Tibial nerve (tissue), 4 donors: ENCODE measurements at regions not wholly inside any gene's neighbourhood (a gene's known extent, or its start where the extent isn't known, plus 50 kb on each side); places are given as distances from the start of the nearest gene placed in this dataset.

Experiments
- DNase-seq, 2 donors: peaks; one replicate each; pipeline ENCODE4 v3.0.0-alpha.2; 2019; ENCODE audit warnings: low spot score in 2 of 2
- H3K27ac ChIP-seq, 4 donors: fragments of 200-600 bp; sonication (generic) in 3 of 4; one replicate each; pipeline ENCODE4 v1.5.1; 2017 to 2019; ENCODE audit warnings: mild to moderate bottlenecking in 1 of 4
- H3K27me3 ChIP-seq, 2 donors: fragments of 200-600 bp; sonication (generic) in 1 of 2; one replicate each; pipeline versions ENCODE4 v1.5.1 to v1.6.0; 2017 to 2019
- H3K36me3 ChIP-seq, 3 donors: fragments of 200-600 bp; sonication (generic); one replicate each; pipeline ENCODE4 v1.5.1; 2018 to 2019
- H3K4me1 ChIP-seq, 4 donors: fragments of 200-600 bp; sonication (generic) in 3 of 4; one replicate each; pipeline ENCODE4 v1.5.1; 2017 to 2019
- H3K4me3 ChIP-seq, 4 donors: fragments of 200-600 bp; sonication (generic) in 3 of 4; one replicate each; pipeline ENCODE4 v1.5.1; 2017 to 2019; ENCODE audit warnings: mild to moderate bottlenecking in 1 of 4, moderate library complexity in 1 of 4
- H3K9me3 ChIP-seq, 4 donors: fragments of 200-600 bp; sonication (generic) in 3 of 4; one replicate each; pipeline ENCODE4 v1.5.1; 2017 to 2019
- EP300 ChIP-seq, 2 donors: sonication (generic); formaldehyde crosslinking; IDR thresholded peaks; one replicate each; pipeline ENCODE4 v1.6.1; 2017; ENCODE audit warnings: antibody characterized with exemption in 2 of 2, mild to moderate bottlenecking in 1 of 2
- POLR2A ChIP-seq, 2 donors: fragments of 450-650 bp; IDR thresholded peaks; one replicate each; pipeline ENCODE4 v1.6.1; 2017; ENCODE audit warnings: antibody characterized with exemption in 2 of 2, mild to moderate bottlenecking in 2 of 2, moderate library complexity in 2 of 2
- WGBS, 2 donors: methylation state at CpG; one replicate each; pipeline ENCODE4 v1.1.5; 2018; 5-methylcytosine and 5-hydroxymethylcytosine counted together
- TF ChIP-seq, protein P1 (sequence below), 5 experiments: fragments of 200-600 bp in 3 of 5; fragments of 450-650 bp in 2 of 5; sonication (generic) in 3 of 5; IDR thresholded peaks; one replicate each; pipeline ENCODE4 v1.5.1; 2016 to 2019; ENCODE audit warnings: antibody characterized with exemption in 5 of 5, mild to moderate bottlenecking in 3 of 5, moderate library complexity in 2 of 5

DNA sequence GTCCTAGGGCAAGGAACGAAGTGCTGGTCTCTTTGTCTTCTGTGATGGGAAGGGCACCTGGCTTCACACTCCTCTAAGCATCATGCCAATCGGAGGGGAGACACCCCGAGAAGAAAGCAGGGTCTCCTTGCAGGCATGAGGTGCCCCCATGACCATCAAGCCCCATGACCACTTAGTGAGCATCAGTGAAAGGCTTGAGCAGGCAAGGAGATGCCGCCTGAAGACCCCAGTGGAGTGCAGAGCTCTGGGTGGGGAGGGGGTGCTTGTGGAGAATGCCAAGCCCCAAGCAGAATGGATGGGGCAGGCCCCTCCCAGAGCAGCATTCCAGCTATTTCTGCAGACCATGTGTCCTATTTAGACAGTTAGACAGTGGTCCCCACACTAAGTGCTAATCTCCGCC lies 232.7 kb upstream of the TNRC6C start:
- peaks cover 0 to 33% (median 22%) of the 10 kb centered on the region in 4 donors for H3K4me1 ChIP-seq
- DNase-seq: no peak
- 97 to 100% methylated on average over 5 of the region's 5 CpGs for WGBS, 2 donors

DNA sequence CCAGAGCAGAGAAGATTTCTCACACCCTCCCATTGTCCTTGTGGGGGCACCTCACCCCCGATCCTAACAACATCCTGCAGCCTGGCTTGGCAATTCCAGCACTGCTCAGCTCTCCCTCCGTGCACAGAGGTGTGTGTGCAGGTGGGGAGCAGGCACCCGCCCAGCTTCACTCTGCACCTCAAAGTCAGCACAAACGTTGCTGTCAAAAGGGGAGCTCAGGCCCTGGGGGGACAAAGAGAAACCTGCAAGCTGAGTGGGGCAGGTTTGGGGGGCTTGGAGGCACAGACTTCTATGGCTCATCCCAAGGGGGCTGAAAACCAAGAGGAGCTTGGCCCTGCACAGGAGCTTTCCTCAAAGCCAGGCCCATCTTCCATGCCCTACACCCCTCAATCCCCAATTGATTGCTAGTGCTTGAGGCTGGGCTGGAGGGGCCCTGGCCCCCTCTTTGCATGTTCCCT lies 231.9 kb upstream of the TNRC6C start:
- WGBS, 2 donors: 84 to 86% methylated on average over 2 to 4 of the region's 4 CpGs
- no peaks in the 10 kb centered on the region for H3K36me3 ChIP-seq
- H3K27me3 ChIP-seq: no peaks in the 10 kb centered on the region
- no peak for DNase-seq
- peak overlapping the region in 3 of 4 donors; percentile 56 to 91 (median 89) for H3K27ac ChIP-seq
- no peaks in the 10 kb centered on the region for H3K9me3 ChIP-seq
- no peak overlapping the region for H3K4me3 ChIP-seq
- TF ChIP-seq EP300 (IDR thresholded peaks at IDR 0.05) (no peak), POLR2A (IDR thresholded peaks at IDR 0.05) (no peak)
- TF ChIP-seq, protein P1, sequence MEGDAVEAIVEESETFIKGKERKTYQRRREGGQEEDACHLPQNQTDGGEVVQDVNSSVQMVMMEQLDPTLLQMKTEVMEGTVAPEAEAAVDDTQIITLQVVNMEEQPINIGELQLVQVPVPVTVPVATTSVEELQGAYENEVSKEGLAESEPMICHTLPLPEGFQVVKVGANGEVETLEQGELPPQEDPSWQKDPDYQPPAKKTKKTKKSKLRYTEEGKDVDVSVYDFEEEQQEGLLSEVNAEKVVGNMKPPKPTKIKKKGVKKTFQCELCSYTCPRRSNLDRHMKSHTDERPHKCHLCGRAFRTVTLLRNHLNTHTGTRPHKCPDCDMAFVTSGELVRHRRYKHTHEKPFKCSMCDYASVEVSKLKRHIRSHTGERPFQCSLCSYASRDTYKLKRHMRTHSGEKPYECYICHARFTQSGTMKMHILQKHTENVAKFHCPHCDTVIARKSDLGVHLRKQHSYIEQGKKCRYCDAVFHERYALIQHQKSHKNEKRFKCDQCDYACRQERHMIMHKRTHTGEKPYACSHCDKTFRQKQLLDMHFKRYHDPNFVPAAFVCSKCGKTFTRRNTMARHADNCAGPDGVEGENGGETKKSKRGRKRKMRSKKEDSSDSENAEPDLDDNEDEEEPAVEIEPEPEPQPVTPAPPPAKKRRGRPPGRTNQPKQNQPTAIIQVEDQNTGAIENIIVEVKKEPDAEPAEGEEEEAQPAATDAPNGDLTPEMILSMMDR (IDR thresholded peaks at IDR 0.05): no peak
- H3K4me1 ChIP-seq: peaks cover 0 to 33% (median 22%) of the 10 kb centered on the region in 4 donors

More for the DNA sequence above, 232.7 kb upstream of the TNRC6C start:
- H3K36me3 ChIP-seq: no peaks in the 10 kb centered on the region
- no peak overlapping the region for H3K4me3 ChIP-seq
- no peaks in the 10 kb centered on the region for H3K27me3 ChIP-seq
- no peak for TF ChIP-seq EP300 (IDR thresholded peaks at IDR 0.05)
- TF ChIP-seq, protein P1 (IDR thresholded peaks at IDR 0.05): no peak
- no peaks in the 10 kb centered on the region for H3K9me3 ChIP-seq
- H3K27ac ChIP-seq: no peak overlapping the region

DNA sequence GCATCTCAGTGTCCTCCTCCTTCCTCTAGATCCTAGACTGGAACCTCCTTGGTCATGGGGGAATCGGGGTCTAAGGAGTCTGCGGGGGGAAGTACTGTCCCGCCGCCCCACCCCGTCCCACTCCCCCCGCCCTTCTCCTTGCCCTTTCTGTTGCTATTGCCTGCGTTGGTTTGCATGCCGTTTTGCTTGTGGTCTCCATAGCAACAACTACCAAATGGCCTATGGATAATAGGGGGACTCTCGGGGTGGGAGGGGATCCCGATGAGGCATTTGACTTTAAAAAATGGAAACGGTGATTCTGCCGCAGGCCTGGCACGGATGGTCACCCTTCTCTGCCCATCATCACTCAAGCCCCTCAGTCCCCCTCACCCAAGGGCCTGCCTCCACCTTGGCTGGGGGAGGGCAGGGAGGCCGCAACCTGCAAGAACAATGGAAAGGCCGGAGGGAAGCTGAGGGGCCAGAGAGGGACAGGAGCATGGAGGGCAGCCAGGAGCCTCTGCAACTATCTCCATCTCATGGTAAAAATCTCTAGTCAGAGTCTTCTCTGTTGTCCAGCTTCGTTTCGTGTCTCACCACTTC lies 231.4 kb upstream of the TNRC6C start:
- Histone ChIP-seq H3K36me3 (no peaks in the 10 kb centered on the region), H3K4me3 (no peak overlapping the region), H3K27me3 (no peaks in the 10 kb centered on the region), H3K4me1 (peaks cover 0 to 33% (median 22%) of the 10 kb centered on the region in 4 donors), H3K9me3 (peaks cover 0 to 5% (median 0%) of the 10 kb centered on the region in 4 donors), H3K27ac (peak overlapping the region; percentile 28 to 91 (median 72))
- TF ChIP-seq, protein P1 (IDR thresholded peaks at IDR 0.05): no peak
- no peak for TF ChIP-seq POLR2A (IDR thresholded peaks at IDR 0.05)
- no peak for TF ChIP-seq EP300 (IDR thresholded peaks at IDR 0.05)
- 63 to 69% methylated on average over 17 of the region's 17 CpGs for WGBS, 2 donors
- DNase-seq: no peak

DNA sequence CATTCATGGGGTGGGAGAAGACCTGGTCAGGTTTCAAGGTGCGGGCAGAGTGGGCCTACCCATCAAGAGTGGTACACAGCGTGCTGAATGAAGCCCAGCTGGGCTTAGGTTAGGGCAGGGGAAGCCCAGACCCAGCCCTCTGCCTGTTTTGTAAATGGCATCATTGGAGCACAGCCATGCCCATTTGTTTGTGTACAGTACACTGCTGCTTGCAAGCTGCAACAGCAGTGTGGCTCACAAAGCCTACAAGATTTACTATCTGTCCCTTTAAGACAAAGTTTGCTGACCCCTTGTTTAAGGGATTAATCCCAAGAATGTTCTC lies 230.1 kb upstream of the TNRC6C start:
- H3K27me3 ChIP-seq: no peaks in the 10 kb centered on the region
- TF ChIP-seq EP300 (IDR thresholded peaks at IDR 0.05): no peak
- TF ChIP-seq, protein P1 (IDR thresholded peaks at IDR 0.05): peak in 2 of 5 experiments; percentile 5 to 20
- 65 to 80% methylated on average over 2 of the region's 2 CpGs for WGBS, 2 donors
- peaks cover 0 to 14% (median 0%) of the 10 kb centered on the region in 4 donors for H3K9me3 ChIP-seq
- H3K27ac ChIP-seq: peak overlapping the region; percentile 21 to 91 (median 81)
- no peak overlapping the region for H3K4me3 ChIP-seq
- no peaks in the 10 kb centered on the region for H3K36me3 ChIP-seq
- DNase-seq: no peak
- H3K4me1 ChIP-seq: peaks cover 0 to 35% (median 23%) of the 10 kb centered on the region in 4 donors

DNA sequence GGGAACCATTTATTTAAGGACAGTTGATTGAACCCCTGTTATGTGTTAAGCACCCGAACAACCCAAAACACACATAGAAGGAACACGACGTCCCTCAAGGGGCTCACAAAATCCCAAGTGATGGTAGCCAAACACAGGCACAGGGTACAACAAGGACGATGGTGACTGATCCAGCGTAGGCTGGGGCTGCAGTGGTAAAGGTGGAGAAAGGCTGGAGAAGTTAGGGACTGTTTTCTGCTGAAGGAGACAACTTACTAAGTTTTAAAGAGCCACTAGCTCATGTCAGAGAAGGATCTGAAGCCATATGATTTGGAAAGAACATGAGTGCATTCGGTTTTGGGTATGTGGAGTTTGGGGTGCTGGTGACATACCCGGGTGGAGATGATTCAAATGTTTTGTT lies 229.6 kb upstream of the TNRC6C start:
- Histone ChIP-seq H3K9me3 (peaks cover 0 to 14% (median 0%) of the 10 kb centered on the region in 4 donors), H3K36me3 (no peaks in the 10 kb centered on the region), H3K4me3 (no peak overlapping the region), H3K4me1 (peaks cover 0 to 40% (median 25%) of the 10 kb centered on the region in 4 donors), H3K27me3 (no peaks in the 10 kb centered on the region), H3K27ac (peak overlapping the region in 2 of 4 donors; percentile 89 to 91)
- no peak for TF ChIP-seq POLR2A (IDR thresholded peaks at IDR 0.05)
- TF ChIP-seq EP300 (IDR thresholded peaks at IDR 0.05): no peak
- 75 to 82% methylated on average over 7 of the region's 7 CpGs for WGBS, 2 donors
- no peak for DNase-seq
